Ammon's horn (tissue), 1 donor: ENCODE measurements at regions not wholly inside any gene's neighbourhood (a gene's known extent, or its start where the extent isn't known, plus 50 kb on each side); places are given as distances from the start of the nearest gene placed in this dataset.

ENCODE experiments used
- DNase-seq: peaks from one replicate; pipeline ENCODE4 v3.0.0-alpha.2; 2016; ENCODE audit warnings: low spot score

- DNase-seq: no peak
Measured at GRCh38 chr2:75278821-75279379, 79.6 kb upstream of the TACR1 start.

- DNase-seq: no peak
Measured at GRCh38 chr2:75278314-75278713, 79.0 kb upstream of the TACR1 start.

- DNase-seq: no peak
Measured at GRCh38 chr2:75277111-75277510, 77.8 kb upstream of the TACR1 start.

GRCh38 chr2:75276093-75277029, 77.0 kb upstream of the TACR1 start:
- DNase-seq: no peak

DNA sequence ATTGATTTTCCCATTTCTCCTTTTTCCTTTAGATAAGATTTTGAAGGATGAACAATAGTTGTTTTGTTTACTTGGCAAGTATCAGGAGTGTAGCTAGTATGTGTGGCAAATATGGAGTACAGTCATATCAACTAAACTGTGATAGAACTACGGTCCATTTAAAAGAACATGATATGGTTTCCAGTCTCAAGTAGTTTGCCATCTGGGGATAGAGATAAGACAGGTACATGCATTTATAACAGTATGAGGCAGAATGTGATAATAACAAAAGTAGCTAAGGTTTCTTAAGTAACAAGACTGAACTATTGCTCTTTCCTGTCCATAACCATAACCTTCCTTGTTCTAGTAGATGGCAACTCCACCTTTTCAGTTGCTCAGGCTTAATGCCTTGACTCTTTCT, 75.6 kb upstream of the TACR1 start:
- DNase-seq: no peak

- no peak for DNase-seq
Measured at GRCh38 chr2:75268112-75268511, 68.8 kb upstream of the TACR1 start.

GRCh38 chr2:75261923-75262322, 62.6 kb upstream of the TACR1 start:
- no peak for DNase-seq

DNA sequence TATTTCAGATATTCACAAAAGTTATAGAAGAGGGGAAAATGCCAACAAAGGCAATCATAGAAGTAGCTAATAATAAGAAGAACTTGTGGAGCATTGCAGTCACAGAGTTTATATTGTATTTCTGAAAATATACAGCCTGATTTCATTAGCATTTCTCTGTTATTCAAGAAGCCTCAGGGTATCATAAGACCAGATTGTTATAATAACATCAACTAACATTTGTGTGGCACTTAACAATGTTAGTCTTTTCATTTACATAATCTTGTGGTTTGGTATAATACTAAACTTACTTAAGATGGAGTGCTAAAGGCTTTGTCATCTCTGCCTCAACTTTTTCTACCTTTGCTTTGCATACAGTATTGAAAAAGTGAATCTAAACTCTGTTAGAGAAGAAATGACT, 61.6 kb upstream of the TACR1 start:
- no peak for DNase-seq

GRCh38 chr2:75258620-75259019, 59.3 kb upstream of the TACR1 start:
- no peak for DNase-seq

DNA sequence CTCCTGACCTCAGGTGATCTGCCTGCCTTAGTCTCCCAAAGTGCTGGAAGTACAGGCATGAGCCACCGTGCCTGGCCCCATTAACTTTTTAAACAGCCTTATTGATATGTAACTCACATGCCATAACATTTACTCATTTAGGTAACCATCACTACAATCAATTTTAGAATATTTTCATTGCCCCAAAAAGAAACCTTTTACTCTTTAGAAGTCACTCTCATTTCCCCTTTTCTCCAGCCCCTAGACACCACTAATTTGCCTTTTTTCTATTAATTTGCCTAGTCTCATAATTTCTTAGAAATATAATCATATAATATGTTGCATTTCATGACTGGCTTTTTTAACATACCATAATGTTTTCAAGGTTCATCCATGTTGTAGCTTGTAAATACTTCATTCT, 57.2 kb upstream of the TACR1 start:
- no peak for DNase-seq

DNA sequence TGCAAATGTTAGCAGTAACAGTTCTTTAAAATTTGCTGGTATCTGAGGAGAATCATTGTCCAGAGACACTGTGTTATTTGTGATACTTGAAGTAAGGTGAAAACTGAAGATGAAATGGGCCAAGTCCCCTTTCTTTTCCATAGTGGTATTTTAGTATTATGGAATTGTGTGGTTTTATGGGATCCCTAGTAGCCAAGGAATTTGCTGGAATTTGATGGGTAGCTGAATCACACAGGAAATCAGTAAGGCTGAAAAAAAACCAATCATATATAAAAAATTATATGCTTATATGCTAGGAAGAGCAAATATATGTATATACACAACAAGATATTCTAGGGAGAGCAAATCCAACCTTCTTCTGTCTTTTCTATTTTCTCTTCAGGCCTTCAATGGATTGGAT, 54.2 kb upstream of the TACR1 start:
- DNase-seq: no peak

- peak; percentile 6 for DNase-seq
Measured at GRCh38 chr2:75251896-75252295, 52.6 kb upstream of the TACR1 start.
